ENCODE measurements at regions not wholly inside any gene's neighbourhood (a gene's known extent, or its start where the extent isn't known, plus 50 kb on each side); places are given as distances from the start of the nearest gene placed in this dataset.
A peak's percentile ranks its signal among the peaks of the same experiment; 100 is the strongest.

GRCh38 chr1:208654241-208654640 lies 410.1 kb upstream of the PLXNA2 start:
- H3K4me1 Mint-ChIP-seq (ENCODE audit: low read depth, unreplicated experiment): peaks cover 7% of the 10 kb centered on the region
- H3K27ac Mint-ChIP-seq (ENCODE audit: unreplicated experiment): no peak overlapping the region
- no peak overlapping the region for H3K4me3 Mint-ChIP-seq (ENCODE audit: unreplicated experiment)
- Histone ChIP-seq H3K9ac (ENCODE audit: low read length) (no peak overlapping the region), H3K4me3 (ENCODE audit: insufficient read depth, low read depth, low read length) (no peak overlapping the region), H3K9me3 (ENCODE audit: insufficient read depth, low read depth, low read length) (no peaks in the 10 kb centered on the region), H2AFZ (ENCODE audit: low read depth, low read length) (no peak overlapping the region), H3K79me2 (ENCODE audit: insufficient read depth, low read length) (no peaks in the 10 kb centered on the region), H3K4me2 (ENCODE audit: low read length) (no peak overlapping the region), H3K27me3 (ENCODE audit: insufficient read depth, low read length) (no peaks in the 10 kb centered on the region), H3K27ac (ENCODE audit: low read depth, low read length) (no peak overlapping the region), H4K20me1 (ENCODE audit: insufficient read depth, low read length) (no peaks in the 10 kb centered on the region), H3K36me3 (ENCODE audit: insufficient read depth, low read length) (no peaks in the 10 kb centered on the region), H3K4me1 (ENCODE audit: insufficient read depth, low read length) (no peaks in the 10 kb centered on the region)
- peaks cover 6% of the 10 kb centered on the region for H3K27me3 Mint-ChIP-seq (ENCODE audit: low read depth, unreplicated experiment)
- DNase-seq (ENCODE audit: low read depth) (no peak), FAIRE-seq (no peak)
- H3K9me3 Mint-ChIP-seq (ENCODE audit: unreplicated experiment): no peaks in the 10 kb centered on the region
- no peak for TF ChIP-seq EZH2 (IDR thresholded peaks at IDR 0.05; ENCODE audit: insufficient read depth, low read length)
- TF ChIP-seq, protein P1, sequence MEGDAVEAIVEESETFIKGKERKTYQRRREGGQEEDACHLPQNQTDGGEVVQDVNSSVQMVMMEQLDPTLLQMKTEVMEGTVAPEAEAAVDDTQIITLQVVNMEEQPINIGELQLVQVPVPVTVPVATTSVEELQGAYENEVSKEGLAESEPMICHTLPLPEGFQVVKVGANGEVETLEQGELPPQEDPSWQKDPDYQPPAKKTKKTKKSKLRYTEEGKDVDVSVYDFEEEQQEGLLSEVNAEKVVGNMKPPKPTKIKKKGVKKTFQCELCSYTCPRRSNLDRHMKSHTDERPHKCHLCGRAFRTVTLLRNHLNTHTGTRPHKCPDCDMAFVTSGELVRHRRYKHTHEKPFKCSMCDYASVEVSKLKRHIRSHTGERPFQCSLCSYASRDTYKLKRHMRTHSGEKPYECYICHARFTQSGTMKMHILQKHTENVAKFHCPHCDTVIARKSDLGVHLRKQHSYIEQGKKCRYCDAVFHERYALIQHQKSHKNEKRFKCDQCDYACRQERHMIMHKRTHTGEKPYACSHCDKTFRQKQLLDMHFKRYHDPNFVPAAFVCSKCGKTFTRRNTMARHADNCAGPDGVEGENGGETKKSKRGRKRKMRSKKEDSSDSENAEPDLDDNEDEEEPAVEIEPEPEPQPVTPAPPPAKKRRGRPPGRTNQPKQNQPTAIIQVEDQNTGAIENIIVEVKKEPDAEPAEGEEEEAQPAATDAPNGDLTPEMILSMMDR (IDR thresholded peaks at IDR 0.05; ENCODE audit: insufficient read depth, low read depth, low read length): peak; percentile 46
- H3K36me3 Mint-ChIP-seq (ENCODE audit: low read depth, unreplicated experiment): no peaks in the 10 kb centered on the region

DNA sequence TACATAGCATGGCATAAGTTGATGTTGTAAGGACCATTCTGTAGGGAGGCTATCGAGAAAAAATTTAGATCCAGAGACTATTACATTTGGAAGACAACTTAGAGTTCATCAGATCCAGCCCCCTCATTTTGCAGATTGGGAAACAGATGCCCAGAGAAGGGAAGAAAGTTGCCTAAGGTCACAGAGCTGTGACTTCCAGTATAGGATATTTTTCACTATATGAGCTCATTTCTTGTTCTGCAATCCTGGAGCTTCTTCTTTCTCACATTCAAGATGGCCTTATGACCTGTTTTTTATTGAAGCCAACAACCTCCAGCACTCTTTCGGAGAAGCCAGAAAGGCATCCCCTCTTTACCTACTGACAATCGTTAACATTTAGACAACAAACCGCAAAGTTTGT lies 421.8 kb upstream of the PLXNA2 start:
- Mint-ChIP-seq H3K4me3 (ENCODE audit: unreplicated experiment) (no peak overlapping the region), H3K9me3 (ENCODE audit: unreplicated experiment) (no peaks in the 10 kb centered on the region), H3K36me3 (ENCODE audit: low read depth, unreplicated experiment) (no peaks in the 10 kb centered on the region), H3K27ac (ENCODE audit: unreplicated experiment) (no peak overlapping the region), H3K27me3 (ENCODE audit: low read depth, unreplicated experiment) (peaks cover 12% of the 10 kb centered on the region), H3K4me1 (ENCODE audit: low read depth, unreplicated experiment) (no peaks in the 10 kb centered on the region)
- Histone ChIP-seq H3K79me2 (ENCODE audit: insufficient read depth, low read length) (no peaks in the 10 kb centered on the region), H4K20me1 (ENCODE audit: insufficient read depth, low read length) (no peaks in the 10 kb centered on the region), H3K27me3 (ENCODE audit: insufficient read depth, low read length) (no peaks in the 10 kb centered on the region), H3K9ac (ENCODE audit: low read length) (no peak overlapping the region), H3K9me3 (ENCODE audit: insufficient read depth, low read depth, low read length) (no peaks in the 10 kb centered on the region), H3K36me3 (ENCODE audit: insufficient read depth, low read length) (no peaks in the 10 kb centered on the region), H3K4me3 (ENCODE audit: insufficient read depth, low read depth, low read length) (no peak overlapping the region), H3K4me2 (ENCODE audit: low read length) (no peak overlapping the region), H2AFZ (ENCODE audit: low read depth, low read length) (no peak overlapping the region), H3K27ac (ENCODE audit: low read depth, low read length) (no peak overlapping the region), H3K4me1 (ENCODE audit: insufficient read depth, low read length) (no peaks in the 10 kb centered on the region)
- no peak for FAIRE-seq
- TF ChIP-seq EZH2 (IDR thresholded peaks at IDR 0.05; ENCODE audit: insufficient read depth, low read length): no peak
- TF ChIP-seq, protein P1 (IDR thresholded peaks at IDR 0.05; ENCODE audit: insufficient read depth, low read depth, low read length): no peak
- no peak for DNase-seq (ENCODE audit: low read depth)

DNA sequence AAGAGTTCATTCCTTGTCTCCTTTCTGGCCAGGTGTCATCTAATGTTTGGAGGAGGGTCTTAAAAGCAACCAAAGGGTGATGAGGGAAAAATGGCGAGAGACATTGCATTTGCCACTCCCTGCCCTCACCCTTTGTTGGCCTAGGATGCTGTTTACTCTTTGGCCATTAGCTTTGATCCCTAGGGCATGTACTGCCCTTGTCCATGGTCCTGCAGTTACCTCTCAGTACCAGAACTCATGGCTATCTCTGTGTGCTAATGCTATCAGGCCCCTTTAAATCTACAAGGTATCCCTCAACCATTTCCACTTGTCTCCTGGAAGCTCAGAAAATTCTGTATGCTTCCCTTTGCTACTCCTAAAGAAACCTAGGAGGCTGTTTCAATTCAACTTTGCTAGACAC lies 424.8 kb upstream of the PLXNA2 start:
- H3K4me2 ChIP-seq (ENCODE audit: low read length): no peak overlapping the region
- H3K9me3 ChIP-seq (ENCODE audit: insufficient read depth, low read depth, low read length): no peaks in the 10 kb centered on the region
- no peaks in the 10 kb centered on the region for H3K27me3 ChIP-seq (ENCODE audit: insufficient read depth, low read length)
- H4K20me1 ChIP-seq (ENCODE audit: insufficient read depth, low read length): no peaks in the 10 kb centered on the region
- H3K4me3 ChIP-seq (ENCODE audit: insufficient read depth, low read depth, low read length): no peak overlapping the region
- H3K36me3 Mint-ChIP-seq (ENCODE audit: low read depth, unreplicated experiment): no peaks in the 10 kb centered on the region
- DNase-seq (ENCODE audit: low read depth): no peak
- no peak overlapping the region for H2AFZ ChIP-seq (ENCODE audit: low read depth, low read length)
- FAIRE-seq: no peak
- peaks cover 4% of the 10 kb centered on the region for H3K27me3 Mint-ChIP-seq (ENCODE audit: low read depth, unreplicated experiment)
- no peak overlapping the region for H3K9ac ChIP-seq (ENCODE audit: low read length)
- no peaks in the 10 kb centered on the region for H3K4me1 ChIP-seq (ENCODE audit: insufficient read depth, low read length)
- H3K4me3 Mint-ChIP-seq (ENCODE audit: unreplicated experiment): no peak overlapping the region
- no peaks in the 10 kb centered on the region for H3K79me2 ChIP-seq (ENCODE audit: insufficient read depth, low read length)
- H3K9me3 Mint-ChIP-seq (ENCODE audit: unreplicated experiment): no peaks in the 10 kb centered on the region
- no peak overlapping the region for H3K27ac ChIP-seq (ENCODE audit: low read depth, low read length)
- no peak for TF ChIP-seq EZH2 (IDR thresholded peaks at IDR 0.05; ENCODE audit: insufficient read depth, low read length)
- TF ChIP-seq, protein P1 (IDR thresholded peaks at IDR 0.05; ENCODE audit: insufficient read depth, low read depth, low read length): no peak
- no peaks in the 10 kb centered on the region for H3K36me3 ChIP-seq (ENCODE audit: insufficient read depth, low read length)
- no peak overlapping the region for H3K27ac Mint-ChIP-seq (ENCODE audit: unreplicated experiment)
- no peaks in the 10 kb centered on the region for H3K4me1 Mint-ChIP-seq (ENCODE audit: low read depth, unreplicated experiment)
